ENCODE measurements at regions not wholly inside any gene's neighbourhood (a gene's known extent, or its start where the extent isn't known, plus 50 kb on each side); places are given as distances from the start of the nearest gene placed in this dataset.

DNA sequence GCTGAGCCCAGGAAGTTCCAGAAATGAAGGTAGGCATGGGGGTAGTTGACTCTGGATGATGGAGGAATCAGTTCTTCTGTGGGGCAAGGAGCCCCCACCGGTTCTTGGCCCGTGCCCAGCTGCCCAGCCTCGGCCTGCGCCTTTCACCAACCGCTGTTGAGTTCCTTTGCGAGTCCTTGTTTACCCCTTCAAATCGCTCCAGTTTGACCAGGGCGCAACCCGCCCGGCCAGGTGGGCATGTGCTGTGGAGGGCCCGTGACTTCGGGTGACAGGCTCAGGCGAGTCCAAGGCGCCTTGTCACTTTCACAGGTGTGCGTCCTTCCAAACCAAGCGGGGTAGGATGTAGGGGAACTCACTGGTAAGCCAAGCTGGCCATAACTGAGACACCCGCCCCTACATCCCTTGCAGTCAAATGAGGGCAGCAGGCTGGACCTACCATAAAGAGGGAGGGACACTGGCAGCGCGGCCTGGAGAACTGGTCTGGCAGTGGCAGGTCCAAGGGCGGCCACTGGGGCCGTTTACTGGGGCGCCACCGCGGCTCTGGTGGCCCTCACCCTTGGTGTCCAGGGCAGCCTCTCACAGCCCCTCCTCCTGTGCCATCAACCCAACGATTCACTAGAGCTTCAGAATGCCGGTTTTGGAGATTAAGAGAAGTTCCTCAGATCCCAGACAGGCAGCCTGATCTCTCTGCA is 160.3 kb upstream of the ZIC3 start:
- TF ChIP-seq POLR2A (IDR thresholded peaks at IDR 0.05) (no peak), CTCF (IDR thresholded peaks at IDR 0.05) (no peak)

Measured in adrenal gland (tissue), 5 donors.